GM18517 (cell line): ENCODE measurements at regions not wholly inside any gene's neighbourhood (a gene's known extent, or its start where the extent isn't known, plus 50 kb on each side); places are given as distances from the start of the nearest gene placed in this dataset.
"Not testable (repeated sequence)": the region's sequence is repeated elsewhere in the genome, so short reads cannot be mapped to it uniquely, and the experiment has no call there.

Experiments used
- ATAC-seq: cut with Tn5 transposase; IDR thresholded peaks from one replicate; pipeline ENCODE4 v1.9.1; 2021; ENCODE audit warnings: mild to moderate bottlenecking, moderate library complexity; ENCODE audit not compliant: unreplicated experiment

- no peak for ATAC-seq
Measured at GRCh38 chr14:106511800-106512198, 985.4 kb downstream of the TMEM121 start.

GRCh38 chr14:106513302-106513701 lies 986.9 kb downstream of the TMEM121 start:
- no peak for ATAC-seq

- no peak for ATAC-seq
Measured at GRCh38 chr14:106518054-106518943, 991.9 kb downstream of the TMEM121 start.

GRCh38 chr14:106522118-106522517 lies 995.7 kb downstream of the TMEM121 start:
- ATAC-seq, result not testable (repeated sequence)

GRCh38 chr14:106522990-106523389 lies 996.6 kb downstream of the TMEM121 start:
- no peak for ATAC-seq

- no peak for ATAC-seq
Measured at GRCh38 chr14:106528717-106529116, 1002.3 kb downstream of the TMEM121 start.

GRCh38 chr14:106530031-106530422 lies 1003.6 kb downstream of the TMEM121 start:
- no peak for ATAC-seq

GRCh38 chr14:106530423-106531107 lies 1004.2 kb downstream of the TMEM121 start:
- ATAC-seq, result peak; percentile 52

GRCh38 chr14:106537597-106537996 lies 1011.2 kb downstream of the TMEM121 start:
- ATAC-seq, result not testable (repeated sequence)

- ATAC-seq, result no peak
Measured at GRCh38 chr14:106538201-106538600, 1011.8 kb downstream of the TMEM121 start.

GRCh38 chr14:106547735-106548434 lies 1021.5 kb downstream of the TMEM121 start:
- no peak for ATAC-seq

- ATAC-seq, result no peak
Measured at GRCh38 chr14:106549064-106549463, 1022.7 kb downstream of the TMEM121 start.

- ATAC-seq, result no peak
Measured at GRCh38 chr14:106551265-106551664, 1024.9 kb downstream of the TMEM121 start.

- ATAC-seq, result not testable (repeated sequence)
Measured at GRCh38 chr14:106556211-106556610, 1029.8 kb downstream of the TMEM121 start.

- no peak for ATAC-seq
Measured at GRCh38 chr14:106556665-106557289, 1030.4 kb downstream of the TMEM121 start.

GRCh38 chr14:106562451-106562850 lies 1036.1 kb downstream of the TMEM121 start:
- no peak for ATAC-seq

- no peak for ATAC-seq
Measured at GRCh38 chr14:106564058-106564643, 1037.8 kb downstream of the TMEM121 start.

- ATAC-seq, result no peak
Measured at GRCh38 chr14:106578481-106578880, 1052.1 kb downstream of the TMEM121 start.

GRCh38 chr14:106579084-106579483 lies 1052.7 kb downstream of the TMEM121 start:
- no peak for ATAC-seq

- no peak for ATAC-seq
Measured at GRCh38 chr14:106585692-106586091, 1059.3 kb downstream of the TMEM121 start.
